ENCODE measurements at regions not wholly inside any gene's neighbourhood (a gene's known extent, or its start where the extent isn't known, plus 50 kb on each side); places are given as distances from the start of the nearest gene placed in this dataset.

- TF ChIP-seq CTCF (IDR thresholded peaks at IDR 0.05; ENCODE audit: insufficient read depth, low read length, poor library complexity, severe bottlenecking) (no peak), EZH2phosphoT487 (conservative IDR thresholded peaks at IDR 0.05; ENCODE audit: low read length) (no peak)
Observed at GRCh38 chr22:47849576-47849975, 1087.1 kb downstream of the TBC1D22A start.
